Testis (tissue), 2 donors: ENCODE measurements at regions not wholly inside any gene's neighbourhood (a gene's known extent, or its start where the extent isn't known, plus 50 kb on each side); places are given as distances from the start of the nearest gene placed in this dataset.

Experiments used
- POLR2A ChIP-seq: fragments of 450-650 bp; IDR thresholded peaks from one replicate; pipeline ENCODE4 v1.6.1; 2017; ENCODE audit warnings: antibody characterized with exemption, mild to moderate bottlenecking, moderate library complexity
- TF ChIP-seq, protein P1 (sequence below), 3 experiments: fragments of 450-650 bp in 2 of 3; fragments of 200-600 bp in 1 of 3; sonication (generic) in 1 of 3; IDR thresholded peaks; one replicate each; pipeline ENCODE4 v1.5.1; 2016 to 2019; ENCODE audit warnings: antibody characterized with exemption in 3 of 3, mild to moderate bottlenecking in 2 of 3, moderate library complexity in 1 of 3

DNA sequence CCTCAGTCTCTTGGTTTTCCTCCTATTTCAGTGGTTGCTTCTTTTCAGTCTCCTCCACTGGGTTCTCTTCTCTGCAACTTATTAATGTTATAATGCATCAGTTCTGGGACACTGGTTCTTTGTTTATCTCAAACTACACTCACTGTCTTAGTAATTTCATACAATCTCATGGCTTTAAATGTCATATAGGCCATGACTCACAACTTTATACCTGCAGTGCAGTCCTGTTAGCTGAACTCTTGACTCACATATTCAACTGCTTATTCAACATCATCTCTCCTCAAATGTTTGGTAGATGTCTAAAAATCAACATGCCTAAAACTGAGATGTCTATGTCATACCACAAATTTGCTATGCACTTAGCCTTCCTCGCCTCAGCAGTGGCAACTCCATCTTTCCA is 101.2 kb upstream of the PALS2 start:
- TF ChIP-seq, protein P1, sequence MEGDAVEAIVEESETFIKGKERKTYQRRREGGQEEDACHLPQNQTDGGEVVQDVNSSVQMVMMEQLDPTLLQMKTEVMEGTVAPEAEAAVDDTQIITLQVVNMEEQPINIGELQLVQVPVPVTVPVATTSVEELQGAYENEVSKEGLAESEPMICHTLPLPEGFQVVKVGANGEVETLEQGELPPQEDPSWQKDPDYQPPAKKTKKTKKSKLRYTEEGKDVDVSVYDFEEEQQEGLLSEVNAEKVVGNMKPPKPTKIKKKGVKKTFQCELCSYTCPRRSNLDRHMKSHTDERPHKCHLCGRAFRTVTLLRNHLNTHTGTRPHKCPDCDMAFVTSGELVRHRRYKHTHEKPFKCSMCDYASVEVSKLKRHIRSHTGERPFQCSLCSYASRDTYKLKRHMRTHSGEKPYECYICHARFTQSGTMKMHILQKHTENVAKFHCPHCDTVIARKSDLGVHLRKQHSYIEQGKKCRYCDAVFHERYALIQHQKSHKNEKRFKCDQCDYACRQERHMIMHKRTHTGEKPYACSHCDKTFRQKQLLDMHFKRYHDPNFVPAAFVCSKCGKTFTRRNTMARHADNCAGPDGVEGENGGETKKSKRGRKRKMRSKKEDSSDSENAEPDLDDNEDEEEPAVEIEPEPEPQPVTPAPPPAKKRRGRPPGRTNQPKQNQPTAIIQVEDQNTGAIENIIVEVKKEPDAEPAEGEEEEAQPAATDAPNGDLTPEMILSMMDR (IDR thresholded peaks at IDR 0.05) = no peak
- no peak for TF ChIP-seq POLR2A
